Thymus (tissue), 11 donors: ENCODE measurements at regions not wholly inside any gene's neighbourhood (a gene's known extent, or its start where the extent isn't known, plus 50 kb on each side); places are given as distances from the start of the nearest gene placed in this dataset.

Experiments used
- DNase-seq, 9 donors: peaks; one replicate each; pipeline ENCODE4 v3.0.0-alpha.2; 2013; ENCODE audit warnings: low spot score in 9 of 9, low read depth in 6 of 9, missing footprints in 1 of 9
- H3K27ac ChIP-seq, 2 donors: one replicate each; pipeline ENCODE4 v1.5.1; 2013; ENCODE audit warnings: control low read depth in 1 of 2, low read depth in 1 of 2, low read length in 1 of 2, mild to moderate bottlenecking in 1 of 2, moderate library complexity in 1 of 2
- H3K27me3 ChIP-seq, 2 donors: one replicate each; pipeline ENCODE4 v1.5.1; 2013; ENCODE audit warnings: low read length in 1 of 2; ENCODE audit not compliant: control insufficient read depth in 2 of 2, insufficient read depth in 1 of 2
- H3K36me3 ChIP-seq, 2 donors: one replicate each; pipeline ENCODE4 v1.5.1; 2013; ENCODE audit warnings: low read length in 1 of 2, mild to moderate bottlenecking in 1 of 2, moderate library complexity in 1 of 2; ENCODE audit not compliant: control insufficient read depth in 2 of 2, insufficient read depth in 2 of 2
- H3K4me1 ChIP-seq, 2 donors: one replicate each; pipeline ENCODE4 v1.5.1; 2013; ENCODE audit warnings: low read length in 2 of 2; ENCODE audit not compliant: control insufficient read depth in 2 of 2, insufficient read depth in 2 of 2
- H3K4me3 ChIP-seq, 2 donors: one replicate each; pipeline ENCODE4 v1.5.1; 2013; ENCODE audit warnings: low read length in 2 of 2, control low read depth in 1 of 2, mild to moderate bottlenecking in 1 of 2
- H3K9me3 ChIP-seq, 2 donors: one replicate each; pipeline ENCODE4 v1.5.1; 2013; ENCODE audit warnings: low read length in 1 of 2, mild to moderate bottlenecking in 1 of 2; ENCODE audit not compliant: control insufficient read depth in 2 of 2, insufficient read depth in 1 of 2
- WGBS: extraction: QIAGEN DNeasy Blood & Tissue Kit; methylation state at CpG from one replicate; pipeline ENCODE4 v1.1.7; 2013; 5-methylcytosine and 5-hydroxymethylcytosine counted together
- donor health status: healthy.

- Histone ChIP-seq H3K4me3 (no peak overlapping the region), H3K4me1 (no peaks in the 10 kb centered on the region), H3K27me3 (no peaks in the 10 kb centered on the region), H3K9me3 (no peaks in the 10 kb centered on the region), H3K27ac (no peak overlapping the region), H3K36me3 (peaks cover 3% of the 10 kb centered on the region in 2 donors)
- DNase-seq = no peak
- WGBS = 98% methylated on average over 5 of the region's 5 CpGs
Measured at GRCh38 chr14:71525663-71526221, 406.5 kb upstream of the RGS6 start.

GRCh38 chr14:71526388-71526787 lies 405.8 kb upstream of the RGS6 start:
- no peaks in the 10 kb centered on the region for H3K4me1 ChIP-seq
- no peaks in the 10 kb centered on the region for H3K27me3 ChIP-seq
- no peak overlapping the region for H3K27ac ChIP-seq
- H3K36me3 ChIP-seq = peaks cover 3% of the 10 kb centered on the region in 2 donors
- DNase-seq = no peak
- 98% methylated on average over 3 of the region's 3 CpGs for WGBS
- no peaks in the 10 kb centered on the region for H3K9me3 ChIP-seq
- H3K4me3 ChIP-seq = no peak overlapping the region

DNA sequence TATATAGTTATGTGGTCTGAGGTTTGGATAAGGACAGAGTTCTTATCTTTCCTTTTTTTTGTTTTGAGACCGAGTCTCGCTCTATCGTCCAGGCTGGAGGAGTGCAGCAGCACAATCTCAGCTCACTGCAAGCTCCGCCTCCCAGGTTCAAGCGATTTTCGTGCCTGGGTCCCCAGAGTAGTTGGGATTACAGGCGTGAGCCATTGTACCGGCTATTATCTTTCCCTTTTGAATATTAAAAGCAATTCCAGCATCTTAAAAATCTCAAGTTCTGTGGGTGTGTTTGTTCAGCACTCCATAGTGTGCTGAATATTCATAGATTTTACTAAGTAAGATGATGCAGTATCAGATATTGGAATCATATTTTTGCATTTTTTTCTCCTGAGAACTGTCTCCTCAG lies 404.4 kb upstream of the RGS6 start:
- Histone ChIP-seq H3K9me3 (no peaks in the 10 kb centered on the region), H3K4me1 (no peaks in the 10 kb centered on the region), H3K36me3 (peaks cover 3% of the 10 kb centered on the region in 2 donors), H3K27ac (no peak overlapping the region), H3K27me3 (no peaks in the 10 kb centered on the region), H3K4me3 (no peak overlapping the region)
- 94% methylated on average over 8 of the region's 8 CpGs for WGBS
- no peak for DNase-seq

- Histone ChIP-seq H3K9me3 (no peaks in the 10 kb centered on the region), H3K4me1 (no peaks in the 10 kb centered on the region), H3K4me3 (no peak overlapping the region), H3K36me3 (peaks cover 3% of the 10 kb centered on the region in 2 donors), H3K27me3 (no peaks in the 10 kb centered on the region), H3K27ac (no peak overlapping the region)
- WGBS = 95% methylated on average over 4 of the region's 4 CpGs
- no peak for DNase-seq
Measured at GRCh38 chr14:71529848-71530247, 402.4 kb upstream of the RGS6 start.

DNA sequence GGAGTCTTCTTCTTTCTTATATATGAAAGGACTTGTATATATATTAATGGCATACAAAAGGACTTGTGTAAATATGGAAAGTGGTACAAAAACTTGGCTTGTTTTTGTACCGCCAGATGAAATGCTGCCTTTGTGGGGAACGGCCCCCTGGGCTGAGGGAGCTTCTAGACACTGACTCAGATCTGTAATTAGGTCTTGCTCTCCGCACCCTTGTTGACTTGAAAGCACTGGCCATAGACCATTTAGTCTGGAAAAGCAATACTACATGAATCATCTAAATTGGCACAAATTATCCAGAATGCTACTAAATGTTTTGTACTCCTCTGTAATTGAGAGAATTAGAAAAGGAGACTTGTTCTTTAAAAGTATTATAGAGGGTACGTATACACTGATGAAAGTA lies 399.9 kb upstream of the RGS6 start:
- no peak for DNase-seq
- Histone ChIP-seq H3K36me3 (peaks cover 3% of the 10 kb centered on the region in 2 donors), H3K4me3 (no peak overlapping the region), H3K27ac (no peak overlapping the region), H3K27me3 (no peaks in the 10 kb centered on the region), H3K9me3 (no peaks in the 10 kb centered on the region), H3K4me1 (no peaks in the 10 kb centered on the region)
- 93% methylated on average over 4 of the region's 4 CpGs for WGBS

DNA sequence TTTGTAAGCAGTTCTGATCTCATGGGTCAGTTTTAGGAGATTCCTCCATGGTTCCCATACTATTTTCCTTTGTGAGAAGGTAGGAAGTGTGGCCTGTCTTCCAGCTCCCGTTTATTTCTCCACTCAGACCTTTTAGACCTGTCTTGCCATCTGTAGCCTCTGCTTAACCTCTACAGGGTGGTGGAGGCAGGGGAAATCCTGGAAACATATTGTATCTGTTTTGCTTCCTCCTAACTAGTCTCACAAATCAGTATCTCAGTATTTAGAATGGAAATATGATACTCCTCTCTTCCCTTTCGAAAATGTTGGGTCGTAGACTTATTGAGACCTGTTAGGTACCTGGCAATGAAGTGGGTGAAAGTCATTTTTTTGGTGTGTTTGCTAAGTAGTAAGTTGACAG lies 399.4 kb upstream of the RGS6 start:
- H3K27me3 ChIP-seq = no peaks in the 10 kb centered on the region
- H3K9me3 ChIP-seq = no peaks in the 10 kb centered on the region
- H3K27ac ChIP-seq = no peak overlapping the region
- no peaks in the 10 kb centered on the region for H3K4me1 ChIP-seq
- no peak for DNase-seq
- no peak overlapping the region for H3K4me3 ChIP-seq
- 87% methylated on average over 3 of the region's 3 CpGs for WGBS
- peaks cover 3% of the 10 kb centered on the region in 2 donors for H3K36me3 ChIP-seq

DNA sequence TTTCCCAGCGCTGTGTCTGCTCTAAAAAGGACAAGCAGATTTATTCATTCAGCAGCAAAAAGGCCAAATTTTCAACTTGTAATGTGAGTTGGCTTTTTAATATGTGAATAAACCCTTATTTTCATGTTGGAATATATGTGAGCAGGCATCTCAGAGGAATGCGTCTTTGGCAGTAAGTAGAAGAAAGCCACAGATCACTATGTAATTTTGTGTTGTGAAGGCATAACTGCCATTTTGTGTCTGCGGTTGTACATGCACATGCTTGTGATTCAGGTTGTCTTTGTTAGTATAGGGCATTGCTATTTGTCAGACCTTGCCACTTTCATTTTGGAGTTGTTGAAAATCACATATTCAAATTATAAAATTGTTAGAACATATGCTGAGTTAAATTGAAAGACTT lies 398.8 kb upstream of the RGS6 start:
- WGBS = over 99% methylated on average over 3 of the region's 3 CpGs
- DNase-seq = no peak
- no peak overlapping the region for H3K4me3 ChIP-seq
- no peaks in the 10 kb centered on the region for H3K4me1 ChIP-seq
- peaks cover 3% of the 10 kb centered on the region in 2 donors for H3K36me3 ChIP-seq
- H3K27me3 ChIP-seq = no peaks in the 10 kb centered on the region
- H3K27ac ChIP-seq = no peak overlapping the region
- H3K9me3 ChIP-seq = no peaks in the 10 kb centered on the region

DNA sequence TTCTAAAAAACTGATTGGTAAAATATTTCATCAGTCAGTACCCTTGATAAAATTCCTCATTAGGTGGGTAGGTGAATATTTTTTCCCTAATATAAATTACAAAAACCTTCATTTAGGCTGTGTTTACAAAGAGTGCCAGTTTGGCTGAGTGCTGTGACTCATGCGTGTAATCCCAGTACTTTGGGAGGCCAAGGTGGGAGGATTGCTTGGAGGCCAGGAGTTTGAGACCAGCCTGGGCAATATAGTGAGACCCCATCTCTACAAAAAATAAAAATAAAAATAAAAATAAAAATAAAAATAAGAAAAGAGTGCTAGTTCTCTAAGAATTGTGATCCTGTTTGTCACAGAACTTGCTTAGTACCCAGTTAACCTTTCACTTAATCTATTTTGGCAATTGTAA lies 398.4 kb upstream of the RGS6 start:
- WGBS = 100% methylated on average over 1 of the region's 1 CpG
- H3K4me1 ChIP-seq = no peaks in the 10 kb centered on the region
- DNase-seq = no peak

GRCh38 chr14:71534506-71534905 lies 397.7 kb upstream of the RGS6 start:
- WGBS = 97% methylated on average over 1 of the region's 1 CpG
- Histone ChIP-seq H3K4me3 (no peak overlapping the region), H3K9me3 (no peaks in the 10 kb centered on the region), H3K4me1 (no peaks in the 10 kb centered on the region), H3K27me3 (no peaks in the 10 kb centered on the region), H3K27ac (no peak overlapping the region), H3K36me3 (peaks cover 3% of the 10 kb centered on the region in 2 donors)
- no peak for DNase-seq

More for the DNA sequence above, 398.4 kb upstream of the RGS6 start:
- Histone ChIP-seq H3K36me3 (peaks cover 3% of the 10 kb centered on the region in 2 donors), H3K4me3 (no peak overlapping the region), H3K27me3 (no peaks in the 10 kb centered on the region), H3K9me3 (no peaks in the 10 kb centered on the region), H3K27ac (no peak overlapping the region)
